ENCODE measurements at regions not wholly inside any gene's neighbourhood (a gene's known extent, or its start where the extent isn't known, plus 50 kb on each side); places are given as distances from the start of the nearest gene placed in this dataset.

- no peak overlapping the region for H3K27ac Mint-ChIP-seq
- peaks cover 2 to 8% of the 10 kb centered on the region in 2 donors for H3K27me3 Mint-ChIP-seq
- no peaks in the 10 kb centered on the region for H3K27me3 ChIP-seq (ENCODE audit: insufficient read depth, low read length, poor library complexity, severe bottlenecking)
- H3K4me1 ChIP-seq (ENCODE audit: insufficient read depth, low read length): no peaks in the 10 kb centered on the region
- no peak for DNase-seq
- CTCF ChIA-PET: no interaction called here
- H3K9me3 Mint-ChIP-seq: no peaks in the 10 kb centered on the region
- H3K4me3 ChIP-seq (ENCODE audit: low read length): no peak overlapping the region
- no peaks in the 10 kb centered on the region for H3K36me3 Mint-ChIP-seq
- POLR2A ChIA-PET: no interaction called here
- no peaks in the 10 kb centered on the region for H3K9me3 ChIP-seq (ENCODE audit: low read length)
- no peaks in the 10 kb centered on the region for H3K36me3 ChIP-seq (ENCODE audit: insufficient read depth, low read length)
- H3K27ac ChIP-seq (ENCODE audit: low read depth, low read length): no peak overlapping the region
- no peak overlapping the region for H3K4me3 Mint-ChIP-seq
- no peaks in the 10 kb centered on the region for H3K4me1 Mint-ChIP-seq
These were observed 151.8 kb downstream of the CCNG2 start for GRCh38 chr4:77308843-77309242.

- CTCF ChIA-PET: no interaction called here
- no peak overlapping the region for H3K27ac Mint-ChIP-seq
- no peak overlapping the region for H3K4me3 ChIP-seq (ENCODE audit: low read length)
- H3K9me3 ChIP-seq (ENCODE audit: low read length): no peaks in the 10 kb centered on the region
- H3K9me3 Mint-ChIP-seq: no peaks in the 10 kb centered on the region
- no peaks in the 10 kb centered on the region for H3K27me3 ChIP-seq (ENCODE audit: insufficient read depth, low read length, poor library complexity, severe bottlenecking)
- no peaks in the 10 kb centered on the region for H3K36me3 ChIP-seq (ENCODE audit: insufficient read depth, low read length)
- H3K4me1 ChIP-seq (ENCODE audit: insufficient read depth, low read length): no peaks in the 10 kb centered on the region
- H3K27ac ChIP-seq (ENCODE audit: low read depth, low read length): no peak overlapping the region
- H3K36me3 Mint-ChIP-seq: no peaks in the 10 kb centered on the region
- no peaks in the 10 kb centered on the region for H3K4me1 Mint-ChIP-seq
- POLR2A ChIA-PET: no interaction called here
- DNase-seq: no peak
- H3K27me3 Mint-ChIP-seq: peaks cover 2 to 8% of the 10 kb centered on the region in 2 donors
- no peak overlapping the region for H3K4me3 Mint-ChIP-seq
These were observed 152.5 kb downstream of the CCNG2 start for GRCh38 chr4:77309496-77309895.

GRCh38 chr4:77310931-77311330 is 153.9 kb downstream of the CCNG2 start:
- H3K4me3 ChIP-seq (ENCODE audit: low read length): no peak overlapping the region
- no peak overlapping the region for H3K4me3 Mint-ChIP-seq
- no peaks in the 10 kb centered on the region for H3K4me1 Mint-ChIP-seq
- no peak overlapping the region for H3K27ac Mint-ChIP-seq
- H3K36me3 ChIP-seq (ENCODE audit: insufficient read depth, low read length): no peaks in the 10 kb centered on the region
- H3K9me3 Mint-ChIP-seq: no peaks in the 10 kb centered on the region
- H3K27ac ChIP-seq (ENCODE audit: low read depth, low read length): no peak overlapping the region
- H3K27me3 ChIP-seq (ENCODE audit: insufficient read depth, low read length, poor library complexity, severe bottlenecking): no peaks in the 10 kb centered on the region
- ChIA-PET POLR2A (no interaction called here), CTCF (no interaction called here)
- peaks cover 0 to 2% (median 0%) of the 10 kb centered on the region in 3 donors for H3K36me3 Mint-ChIP-seq
- no peaks in the 10 kb centered on the region for H3K9me3 ChIP-seq (ENCODE audit: low read length)
- DNase-seq: no peak
- H3K27me3 Mint-ChIP-seq: peaks cover 0 to 6% of the 10 kb centered on the region in 2 donors
- no peaks in the 10 kb centered on the region for H3K4me1 ChIP-seq (ENCODE audit: insufficient read depth, low read length)

- ChIA-PET POLR2A (no interaction called here), CTCF (no interaction called here)
- H3K9me3 Mint-ChIP-seq: peaks cover 5 to 17% (median 13%) of the 10 kb centered on the region in 5 donors
- DNase-seq: no peak
- H3K27me3 Mint-ChIP-seq: peaks cover 1 to 2% of the 10 kb centered on the region in 2 donors
- Histone ChIP-seq H3K27me3 (ENCODE audit: insufficient read depth, low read length, poor library complexity, severe bottlenecking) (no peaks in the 10 kb centered on the region), H3K4me3 (ENCODE audit: low read length) (no peak overlapping the region), H3K4me1 (ENCODE audit: insufficient read depth, low read length) (no peaks in the 10 kb centered on the region), H3K27ac (ENCODE audit: low read depth, low read length) (no peak overlapping the region), H3K9me3 (ENCODE audit: low read length) (no peaks in the 10 kb centered on the region), H3K36me3 (ENCODE audit: insufficient read depth, low read length) (no peaks in the 10 kb centered on the region)
- H3K4me3 Mint-ChIP-seq: no peak overlapping the region
- no peak overlapping the region for H3K27ac Mint-ChIP-seq
- H3K36me3 Mint-ChIP-seq: peaks cover 0 to 2% (median 0%) of the 10 kb centered on the region in 3 donors
- H3K4me1 Mint-ChIP-seq: no peaks in the 10 kb centered on the region
These were observed 157.7 kb downstream of the CCNG2 start for GRCh38 chr4:77314697-77315096.

GRCh38 chr4:77327151-77327550 is 170.1 kb downstream of the CCNG2 start:
- H3K4me3 ChIP-seq (ENCODE audit: low read length): no peak overlapping the region

GRCh38 chr4:77332696-77333270 is 175.8 kb downstream of the CCNG2 start:
- H3K27me3 ChIP-seq (ENCODE audit: insufficient read depth, low read length, poor library complexity, severe bottlenecking): no peaks in the 10 kb centered on the region
- Mint-ChIP-seq H3K4me3 (no peak overlapping the region), H3K36me3 (peaks cover 0 to under 1% (median 0%) of the 10 kb centered on the region in 3 donors), H3K4me1 (no peaks in the 10 kb centered on the region), H3K9me3 (peaks cover 0 to 45% (median 26%) of the 10 kb centered on the region in 5 donors), H3K27ac (no peak overlapping the region), H3K27me3 (peaks cover 3 to 18% of the 10 kb centered on the region in 2 donors)
- no peak overlapping the region for H3K4me3 ChIP-seq (ENCODE audit: low read length)
- no peaks in the 10 kb centered on the region for H3K9me3 ChIP-seq (ENCODE audit: low read length)
- no peaks in the 10 kb centered on the region for H3K36me3 ChIP-seq (ENCODE audit: insufficient read depth, low read length)
- no peaks in the 10 kb centered on the region for H3K4me1 ChIP-seq (ENCODE audit: insufficient read depth, low read length)
- CTCF ChIA-PET: no interaction called here
- DNase-seq: no peak
- POLR2A ChIA-PET: interaction anchor here (0.7 kb wide), 1 partner anchor 1390 kb away, joined by 3 read pairs; no protein-coding TSS in a partner anchor
- H3K27ac ChIP-seq (ENCODE audit: low read depth, low read length): no peak overlapping the region

More at GRCh38 chr4:77327151-77327550, 170.1 kb downstream of the CCNG2 start:
- H3K36me3 ChIP-seq (ENCODE audit: insufficient read depth, low read length): no peaks in the 10 kb centered on the region
- H3K27me3 ChIP-seq (ENCODE audit: insufficient read depth, low read length, poor library complexity, severe bottlenecking): no peaks in the 10 kb centered on the region
- Mint-ChIP-seq H3K4me3 (no peak overlapping the region), H3K27ac (no peak overlapping the region), H3K9me3 (peaks cover 0 to 25% (median 11%) of the 10 kb centered on the region in 5 donors), H3K27me3 (peaks cover 16 to 32% of the 10 kb centered on the region in 2 donors), H3K36me3 (peaks cover 0 to 2% (median 0%) of the 10 kb centered on the region in 3 donors), H3K4me1 (no peaks in the 10 kb centered on the region)
- H3K4me1 ChIP-seq (ENCODE audit: insufficient read depth, low read length): no peaks in the 10 kb centered on the region
- ChIA-PET POLR2A (no interaction called here), CTCF (no interaction called here)
- no peak for DNase-seq
- H3K27ac ChIP-seq (ENCODE audit: low read depth, low read length): no peak overlapping the region
- no peaks in the 10 kb centered on the region for H3K9me3 ChIP-seq (ENCODE audit: low read length)

- no peak overlapping the region for H3K27ac ChIP-seq (ENCODE audit: low read depth, low read length)
- Mint-ChIP-seq H3K9me3 (peaks cover 0 to 44% (median 19%) of the 10 kb centered on the region in 5 donors), H3K4me1 (no peaks in the 10 kb centered on the region), H3K27me3 (peaks cover 8 to 16% of the 10 kb centered on the region in 2 donors), H3K27ac (no peak overlapping the region), H3K4me3 (no peak overlapping the region), H3K36me3 (no peaks in the 10 kb centered on the region)
- ChIA-PET CTCF (no interaction called here), POLR2A (no interaction called here)
- no peaks in the 10 kb centered on the region for H3K27me3 ChIP-seq (ENCODE audit: insufficient read depth, low read length, poor library complexity, severe bottlenecking)
- no peaks in the 10 kb centered on the region for H3K36me3 ChIP-seq (ENCODE audit: insufficient read depth, low read length)
- no peaks in the 10 kb centered on the region for H3K9me3 ChIP-seq (ENCODE audit: low read length)
- no peak for DNase-seq
- no peak overlapping the region for H3K4me3 ChIP-seq (ENCODE audit: low read length)
- no peaks in the 10 kb centered on the region for H3K4me1 ChIP-seq (ENCODE audit: insufficient read depth, low read length)
These were observed 179.6 kb downstream of the CCNG2 start for GRCh38 chr4:77336411-77337142.

- CTCF ChIA-PET: no interaction called here
- no peaks in the 10 kb centered on the region for H3K4me1 ChIP-seq (ENCODE audit: insufficient read depth, low read length)
- H3K27ac ChIP-seq (ENCODE audit: low read depth, low read length): no peak overlapping the region
- POLR2A ChIA-PET: no interaction called here
- H3K27me3 Mint-ChIP-seq: peaks cover 14 to 33% of the 10 kb centered on the region in 2 donors
- DNase-seq: no peak
- H3K4me3 Mint-ChIP-seq: no peak overlapping the region
- no peaks in the 10 kb centered on the region for H3K36me3 Mint-ChIP-seq
- peaks cover 5% of the 10 kb centered on the region for H3K9me3 ChIP-seq (ENCODE audit: low read length)
- H3K4me3 ChIP-seq (ENCODE audit: low read length): no peak overlapping the region
- no peak overlapping the region for H3K27ac Mint-ChIP-seq
- no peaks in the 10 kb centered on the region for H3K36me3 ChIP-seq (ENCODE audit: insufficient read depth, low read length)
- H3K9me3 Mint-ChIP-seq: peaks cover 6 to 28% (median 12%) of the 10 kb centered on the region in 5 donors
- H3K4me1 Mint-ChIP-seq: no peaks in the 10 kb centered on the region
- no peaks in the 10 kb centered on the region for H3K27me3 ChIP-seq (ENCODE audit: insufficient read depth, low read length, poor library complexity, severe bottlenecking)
These were observed 185.3 kb downstream of the CCNG2 start for GRCh38 chr4:77342170-77342810.
